CD4-positive, alpha-beta T cell treated with Interleukin-6 at 100 ng/mL for 8 hours (primary cell): ENCODE measurements at regions not wholly inside any gene's neighbourhood (a gene's known extent, or its start where the extent isn't known, plus 50 kb on each side); places are given as distances from the start of the nearest gene placed in this dataset.

ENCODE experiments used
- DNase-seq: peaks from one replicate; pipeline ENCODE4 v3.0.0-alpha.2; 2020; ENCODE audit warnings: mixed read lengths, low spot score

GRCh38 chr14:75333606-75334548 lies 55.2 kb downstream of the FOS start:
- DNase-seq: peak; percentile 72

DNA sequence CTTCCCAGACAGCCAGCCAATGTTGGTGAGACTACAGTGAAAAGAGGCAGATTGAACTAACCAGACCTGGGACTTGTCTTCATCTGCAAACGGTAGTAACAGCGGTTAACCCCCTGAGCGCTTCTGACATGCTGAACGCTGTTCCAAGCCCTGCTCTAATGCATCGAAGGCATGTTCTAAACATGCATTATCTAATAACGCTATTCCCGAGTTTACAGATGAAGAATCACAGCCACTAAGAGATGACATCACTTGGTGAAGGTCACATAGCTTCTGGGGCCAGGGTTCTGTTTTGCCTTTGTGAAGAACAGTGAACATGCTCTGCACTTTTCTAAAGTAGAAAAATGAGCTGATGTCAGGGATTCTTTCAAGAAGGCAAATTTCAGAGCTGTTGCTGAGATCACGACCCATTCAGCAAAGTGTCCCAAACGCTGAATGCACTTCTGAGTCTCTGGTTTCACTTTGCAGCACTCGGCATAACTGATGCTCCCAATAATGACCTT lies 56.0 kb downstream of the FOS start:
- no peak for DNase-seq

GRCh38 chr14:75335571-75335970 lies 56.9 kb downstream of the FOS start:
- no peak for DNase-seq

DNA sequence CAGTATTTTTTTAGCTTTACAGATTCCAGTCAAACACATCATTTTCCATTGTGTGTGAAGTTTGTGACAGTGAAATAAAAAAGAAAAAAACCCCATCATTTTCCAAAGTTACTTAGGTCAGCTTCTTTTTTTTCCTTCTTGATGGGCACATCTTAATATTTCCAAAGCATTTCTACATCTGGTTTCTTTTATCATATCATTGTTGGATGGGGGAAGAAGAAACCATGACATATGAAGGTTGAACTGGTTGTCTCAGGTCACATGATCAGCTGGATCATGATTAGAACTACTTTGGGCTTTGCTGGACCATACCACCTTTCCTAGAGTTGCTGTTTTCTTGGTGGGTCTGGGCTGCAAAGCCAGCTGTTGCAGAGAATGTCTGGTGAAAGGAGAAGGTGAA lies 59.8 kb downstream of the FOS start:
- no peak for DNase-seq

GRCh38 chr14:75339059-75339458 lies 60.4 kb downstream of the FOS start:
- DNase-seq: no peak

DNA sequence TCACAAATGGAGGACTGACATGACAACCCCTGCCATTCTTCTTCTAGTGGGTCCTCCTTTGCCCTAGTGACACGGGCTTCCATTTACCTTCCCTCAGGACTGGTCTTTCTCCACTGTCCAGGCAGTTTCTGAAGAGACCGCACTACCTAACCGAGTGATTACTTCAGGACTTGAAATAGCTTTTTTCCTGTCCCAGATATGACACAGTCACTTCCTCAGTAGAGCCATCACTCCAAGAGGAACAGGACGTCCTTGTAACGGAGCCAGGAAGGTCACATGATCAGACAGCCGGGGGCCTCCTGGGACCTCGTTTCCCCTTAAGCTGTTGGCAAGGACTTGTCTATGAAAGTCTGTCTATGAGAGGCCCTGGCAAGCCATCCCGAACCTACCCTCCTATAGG lies 62.3 kb downstream of the FOS start:
- no peak for DNase-seq

GRCh38 chr14:75341620-75342019 lies 63.0 kb downstream of the FOS start:
- DNase-seq: no peak

DNA sequence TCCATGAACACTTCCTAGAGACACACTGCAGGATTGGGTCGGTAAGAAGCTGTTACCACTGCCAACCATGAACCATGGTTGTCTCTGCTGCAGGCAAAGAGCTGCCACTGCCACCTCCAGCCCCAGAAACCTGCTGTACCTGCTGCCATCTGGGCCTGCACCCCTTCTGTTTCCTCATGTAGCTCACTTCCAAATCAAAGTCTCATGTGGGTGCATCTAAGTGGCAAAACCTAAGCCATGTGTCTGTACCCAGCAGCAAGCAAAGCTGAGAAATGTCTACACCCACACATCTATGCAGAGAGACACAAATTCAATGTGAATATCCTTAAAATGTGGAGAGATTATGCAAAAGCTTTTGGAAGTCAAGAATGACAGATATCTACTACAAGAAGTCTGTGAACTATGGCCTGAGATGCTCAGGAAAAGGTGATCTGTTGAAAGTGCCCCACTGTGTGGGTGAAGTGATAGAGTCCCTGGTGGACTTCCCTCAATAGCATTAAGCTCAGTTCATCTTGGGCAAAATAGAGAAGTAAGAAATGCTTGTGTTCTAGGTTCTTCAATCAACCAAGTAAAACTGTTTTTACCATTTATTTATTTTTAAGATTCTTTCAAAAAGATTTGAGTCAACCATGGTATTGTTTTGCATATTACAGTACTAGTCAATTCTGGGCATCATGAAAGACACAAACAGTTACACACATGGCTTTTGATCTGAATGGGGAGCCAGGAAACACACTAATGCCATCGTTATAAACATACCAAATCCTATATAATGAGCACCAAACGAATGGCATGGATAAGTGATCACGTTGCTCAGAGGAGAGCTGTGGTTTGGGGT lies 64.4 kb downstream of the FOS start:
- DNase-seq: no peak

GRCh38 chr14:75343911-75344310 lies 65.3 kb downstream of the FOS start:
- DNase-seq: no peak

DNA sequence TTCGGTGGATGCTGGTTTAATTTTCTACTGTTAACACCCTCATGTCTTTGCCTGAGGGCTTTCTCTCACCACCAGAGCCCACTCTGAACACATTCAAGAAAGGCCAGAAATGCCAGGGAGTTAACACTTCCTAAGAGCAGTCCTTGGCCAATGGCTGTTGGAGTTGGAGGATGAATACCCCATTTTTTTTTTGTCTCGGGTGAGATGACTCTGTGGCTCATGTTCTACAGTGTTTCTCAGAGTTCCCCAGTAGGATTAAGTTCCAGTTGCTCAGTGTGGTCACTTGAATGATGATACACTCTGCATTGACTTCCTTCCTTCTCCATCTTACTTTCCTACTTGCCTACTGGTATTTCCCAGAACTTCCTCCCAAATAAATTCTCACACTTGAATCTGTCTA lies 65.8 kb downstream of the FOS start:
- no peak for DNase-seq

GRCh38 chr14:75350505-75351060 lies 72.0 kb downstream of the FOS start:
- no peak for DNase-seq

DNA sequence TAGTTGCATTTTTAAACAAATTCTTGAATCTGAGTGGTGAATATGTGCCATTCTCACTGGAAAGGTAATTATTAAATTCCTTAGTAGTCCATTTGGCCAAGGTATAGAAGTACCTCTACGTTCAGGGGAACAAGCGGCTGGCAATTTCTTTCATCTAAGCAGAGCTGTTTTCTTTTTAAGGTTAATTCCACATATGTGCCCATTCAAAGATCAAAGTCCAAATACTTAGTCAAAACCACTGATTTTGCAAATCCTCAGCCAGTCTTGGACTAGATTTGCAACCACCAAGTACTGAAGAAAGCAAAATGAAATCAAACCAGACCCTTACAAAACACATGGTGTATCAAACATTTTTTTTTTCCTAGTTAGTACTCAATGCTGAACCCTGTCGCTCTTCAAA lies 68.7 kb upstream of the JDP2 start:
- DNase-seq: no peak

DNA sequence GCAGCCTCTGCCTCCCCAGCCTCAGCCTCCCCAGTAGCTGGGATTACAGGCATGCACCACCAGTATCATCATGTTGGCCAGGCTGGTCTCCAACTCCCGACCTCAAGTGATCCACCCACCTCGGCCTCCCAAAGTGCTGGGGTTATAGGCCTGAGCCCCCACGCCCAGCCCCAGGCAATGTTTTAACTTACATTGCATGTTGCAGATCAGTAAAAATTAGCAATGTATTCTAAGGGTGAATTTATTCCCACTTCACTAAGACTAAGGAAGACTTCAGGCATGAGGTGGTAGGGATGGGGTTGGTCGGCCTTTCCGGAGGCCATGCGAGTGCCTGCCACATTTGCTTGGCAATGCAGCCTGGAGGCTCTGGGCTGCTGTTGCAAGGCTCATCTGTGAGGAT lies 66.8 kb upstream of the JDP2 start:
- DNase-seq: no peak

- DNase-seq: no peak
Measured at GRCh38 chr14:75361751-75362433, 65.9 kb upstream of the JDP2 start.

DNA sequence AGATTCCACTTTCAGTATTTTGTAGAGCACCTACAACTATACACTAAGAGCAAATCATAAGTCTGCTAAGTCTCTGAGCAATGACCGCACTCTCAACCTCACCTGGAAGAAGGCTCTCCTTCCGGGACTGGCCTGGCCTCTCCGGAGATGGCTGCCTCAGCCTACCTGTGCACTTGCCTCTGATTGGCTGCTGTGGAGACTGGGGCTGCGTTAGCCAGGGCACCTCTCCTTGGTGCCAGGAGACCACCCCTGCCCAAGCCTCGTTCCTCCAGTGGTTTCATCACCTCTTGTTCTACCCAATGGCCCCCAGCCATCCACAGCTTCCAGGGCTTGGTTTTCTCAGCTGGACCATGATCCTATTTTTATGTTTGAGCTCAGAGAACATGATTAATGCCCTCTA lies 64.7 kb upstream of the JDP2 start:
- DNase-seq: no peak

- no peak for DNase-seq
Measured at GRCh38 chr14:75363570-75364227, 64.1 kb upstream of the JDP2 start.

DNA sequence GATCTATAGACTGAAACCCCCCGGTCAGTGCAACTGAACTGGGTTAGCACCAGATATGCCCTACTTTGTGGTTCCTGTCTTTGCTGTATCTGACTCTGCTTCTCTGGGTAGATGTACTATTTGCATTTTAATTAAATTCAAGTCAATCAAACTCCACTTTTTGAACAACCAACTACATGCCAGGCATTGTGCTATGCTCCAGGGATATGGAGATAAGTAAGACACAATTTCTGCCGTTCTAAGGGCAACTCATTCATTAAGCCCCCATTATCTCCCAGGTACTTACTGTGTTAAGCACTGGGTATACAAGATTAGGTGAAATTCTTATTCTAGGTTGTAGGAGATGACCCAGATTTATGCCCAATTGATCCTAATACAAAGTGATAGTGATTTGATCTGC lies 62.7 kb upstream of the JDP2 start:
- no peak for DNase-seq

- DNase-seq: no peak
Measured at GRCh38 chr14:75366963-75367362, 60.9 kb upstream of the JDP2 start.

- DNase-seq: no peak
Measured at GRCh38 chr14:75368333-75368732, 59.5 kb upstream of the JDP2 start.

DNA sequence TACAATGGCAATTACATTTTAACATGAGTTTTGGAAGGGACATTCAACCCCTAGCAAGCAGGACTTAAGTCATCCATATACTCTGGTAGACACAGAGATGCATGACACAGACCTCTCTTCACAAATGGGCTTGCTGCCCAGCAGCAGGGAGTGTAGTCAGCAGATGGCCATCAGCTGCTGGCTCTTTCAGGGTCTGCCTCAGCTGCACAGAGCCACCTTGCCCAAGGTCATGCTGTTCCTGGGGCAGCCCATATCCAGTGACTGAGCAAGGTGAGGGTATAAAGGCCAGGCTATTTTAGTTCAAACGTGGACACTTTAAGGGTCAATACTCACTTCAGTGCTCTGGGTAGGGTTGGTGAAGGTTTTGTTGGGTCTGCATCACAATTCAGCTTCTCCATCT lies 58.3 kb upstream of the JDP2 start:
- no peak for DNase-seq

GRCh38 chr14:75370416-75371205 lies 57.2 kb upstream of the JDP2 start:
- no peak for DNase-seq
